Dermis microvascular lymphatic vessel endothelial cell (primary cell): ENCODE measurements at regions not wholly inside any gene's neighbourhood (a gene's known extent, or its start where the extent isn't known, plus 50 kb on each side); places are given as distances from the start of the nearest gene placed in this dataset.
"Not testable (repeated sequence)": the region's sequence is repeated elsewhere in the genome, so short reads cannot be mapped to it uniquely, and the experiment has no call there.

Source experiments
- DNase-seq, 2 donors: peaks; one replicate each; pipeline versions ENCODE4 v3.0.0 to v3.0.0-alpha.2; 2010; ENCODE audit warnings: low read depth in 2 of 2

- DNase-seq, result peak in 1 of 2 donors; percentile 0
Measured at GRCh38 chr14:19169561-19170362, 202.5 kb downstream of the POTEM start.

DNA sequence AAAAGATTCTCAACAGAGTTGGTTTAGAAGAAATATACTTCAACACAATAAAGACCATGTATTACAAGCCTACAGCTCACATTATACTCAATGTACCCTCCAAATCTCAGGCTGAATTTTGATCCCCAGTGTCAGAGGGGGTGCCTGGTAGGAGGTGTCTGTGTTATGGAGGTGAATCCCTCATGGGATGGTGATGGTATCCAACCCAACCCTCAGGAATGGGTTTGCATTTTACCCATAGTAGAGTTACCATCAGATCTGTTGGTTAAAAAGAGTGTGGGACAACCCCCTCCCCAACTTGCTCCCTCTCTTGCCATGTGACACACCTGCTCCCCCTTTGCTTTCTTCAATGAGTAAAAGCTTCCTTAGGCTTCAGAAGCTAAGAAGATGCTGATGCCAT is 205.5 kb downstream of the POTEM start:
- DNase-seq, result not testable (repeated sequence)

DNA sequence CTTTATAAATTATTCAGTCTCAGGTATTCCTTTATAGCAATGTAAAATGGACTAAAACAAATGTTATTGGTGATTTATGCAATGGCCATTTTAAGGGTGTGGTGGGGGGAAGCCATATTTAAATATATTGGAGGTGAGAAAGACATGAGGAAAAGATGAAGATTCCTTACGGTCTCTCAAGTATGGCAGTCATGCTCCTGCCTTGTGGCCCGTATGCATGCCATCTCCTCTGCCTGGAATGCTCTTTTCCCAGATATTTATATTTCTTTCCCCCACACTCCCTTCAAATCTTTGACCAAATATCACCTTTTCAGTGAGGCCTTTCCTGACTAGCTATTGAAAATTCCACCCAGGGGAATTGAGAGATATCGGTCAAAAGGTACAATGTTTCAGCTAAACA is 206.0 kb downstream of the POTEM start:
- not testable (repeated sequence) for DNase-seq

DNA sequence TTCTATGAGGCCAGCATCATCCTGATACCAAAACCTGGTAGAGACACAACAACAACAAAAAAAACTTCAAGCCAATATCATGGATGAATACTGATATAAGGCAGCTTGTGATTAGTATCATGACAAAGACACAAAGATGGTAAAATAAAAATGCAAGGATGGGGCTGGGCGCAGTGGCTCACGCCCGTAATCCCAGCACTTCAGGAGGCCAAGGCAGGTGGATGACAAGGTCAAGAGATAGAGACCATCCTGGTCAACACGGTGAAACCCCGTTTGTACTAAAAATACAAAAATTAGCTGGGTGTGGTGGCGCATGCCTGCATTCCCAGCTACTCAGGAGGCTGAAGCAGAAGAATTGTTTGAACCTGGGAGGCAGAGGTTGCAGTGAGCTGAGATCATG is 210.2 kb downstream of the POTEM start:
- DNase-seq, result not testable (repeated sequence)

DNA sequence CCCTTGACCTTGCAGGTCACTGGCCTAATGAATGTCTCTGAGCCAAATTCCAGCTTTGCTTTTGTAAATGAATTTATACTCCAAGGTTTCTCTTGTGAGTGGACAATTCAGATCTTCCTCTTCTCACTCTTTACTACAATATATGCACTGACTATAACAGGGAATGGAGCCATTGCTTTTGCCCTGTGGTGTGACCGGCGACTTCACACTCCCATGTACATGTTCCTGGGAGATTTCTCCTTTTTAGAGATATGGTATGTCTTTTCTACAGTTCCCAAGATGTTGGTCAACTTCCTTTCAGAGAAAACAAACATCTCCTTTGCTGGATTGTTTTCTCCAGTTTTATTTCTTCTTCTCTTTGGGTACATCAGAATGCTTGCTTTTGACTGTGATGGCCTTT is 213.1 kb downstream of the POTEM start:
- DNase-seq, result not testable (repeated sequence)

DNA sequence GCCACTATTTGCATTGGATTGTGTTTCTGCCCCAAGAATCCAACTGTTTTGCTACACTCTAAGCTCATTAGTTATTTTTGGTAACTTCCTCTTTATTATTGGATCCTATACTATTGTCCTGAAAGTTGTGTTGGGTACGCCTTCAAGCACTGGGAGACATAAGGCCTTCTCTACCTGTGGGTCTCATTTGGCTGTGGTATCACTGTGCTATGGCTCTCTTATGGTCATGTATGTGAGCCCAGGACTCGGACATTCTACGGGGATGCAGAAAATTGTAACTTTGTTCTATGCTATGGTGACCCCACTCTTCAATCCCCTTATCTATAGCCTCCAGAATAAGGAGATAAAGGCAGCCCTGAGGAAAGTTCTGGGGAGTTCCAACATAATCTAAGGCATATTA is 213.6 kb downstream of the POTEM start:
- DNase-seq, result not testable (repeated sequence)

- not testable (repeated sequence) for DNase-seq
Measured at GRCh38 chr14:19195146-19195545, 227.9 kb downstream of the POTEM start.

DNA sequence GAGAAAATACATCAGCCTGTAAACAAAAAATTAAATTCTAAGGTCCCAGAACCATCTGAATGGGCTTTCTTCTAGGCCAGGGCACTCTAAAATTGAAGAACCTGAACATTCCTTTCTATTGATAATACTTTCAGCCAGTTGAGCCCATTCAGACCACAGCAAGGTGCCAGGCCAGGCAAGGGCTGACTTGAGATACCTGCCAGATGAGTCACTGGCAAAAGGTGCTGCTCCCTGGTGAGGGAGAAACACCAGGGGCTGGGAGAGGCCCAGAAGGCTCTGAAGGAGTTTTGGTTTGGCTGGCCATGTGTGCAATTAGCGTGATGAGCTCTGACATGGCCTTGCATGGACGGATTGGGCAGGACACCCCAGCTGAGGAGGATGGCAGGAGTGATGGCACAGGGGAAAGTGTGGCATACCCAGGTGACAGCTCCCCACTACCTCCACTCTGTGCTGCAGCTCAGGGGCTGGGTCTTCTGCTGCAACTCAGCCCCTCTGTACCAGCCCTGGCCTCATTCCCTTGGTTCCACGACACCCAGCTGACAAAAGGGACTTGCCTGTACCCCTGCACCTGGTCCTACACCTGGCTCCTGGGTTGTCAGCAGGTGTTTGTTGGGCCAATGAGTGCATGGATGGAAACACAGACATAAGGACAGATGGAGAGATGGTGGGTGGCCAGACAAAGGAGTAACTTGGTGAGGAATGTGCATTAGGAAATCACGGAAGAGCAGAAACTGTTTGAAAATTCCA is 230.4 kb downstream of the POTEM start:
- DNase-seq, result not testable (repeated sequence)

DNA sequence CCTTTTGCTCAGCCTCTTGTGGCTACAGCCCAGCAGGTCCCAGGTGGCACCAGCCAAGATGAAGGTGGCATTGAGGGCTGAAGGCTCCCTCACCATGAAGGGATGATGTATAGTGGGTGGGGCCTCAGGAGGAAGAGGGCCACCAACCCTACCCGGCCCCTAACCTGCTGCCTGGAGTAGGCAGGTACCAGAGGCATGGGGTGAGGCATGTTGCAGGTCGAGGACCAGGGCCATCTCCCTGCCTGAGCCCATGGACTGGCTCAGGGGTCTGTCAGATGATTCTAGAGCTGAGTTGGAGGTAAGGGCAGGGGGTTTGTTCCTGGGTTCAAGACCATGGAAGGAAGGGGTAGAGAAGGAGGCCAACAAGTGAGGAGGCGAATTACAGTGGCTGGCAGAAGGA is 231.1 kb downstream of the POTEM start:
- DNase-seq, result not testable (repeated sequence)

- DNase-seq, result not testable (repeated sequence)
Measured at GRCh38 chr14:19201394-19202052, 232.6 kb downstream of the POTEG start.

GRCh38 chr14:19202053-19202442 is 232.1 kb downstream of the POTEG start:
- not testable (repeated sequence) for DNase-seq

DNA sequence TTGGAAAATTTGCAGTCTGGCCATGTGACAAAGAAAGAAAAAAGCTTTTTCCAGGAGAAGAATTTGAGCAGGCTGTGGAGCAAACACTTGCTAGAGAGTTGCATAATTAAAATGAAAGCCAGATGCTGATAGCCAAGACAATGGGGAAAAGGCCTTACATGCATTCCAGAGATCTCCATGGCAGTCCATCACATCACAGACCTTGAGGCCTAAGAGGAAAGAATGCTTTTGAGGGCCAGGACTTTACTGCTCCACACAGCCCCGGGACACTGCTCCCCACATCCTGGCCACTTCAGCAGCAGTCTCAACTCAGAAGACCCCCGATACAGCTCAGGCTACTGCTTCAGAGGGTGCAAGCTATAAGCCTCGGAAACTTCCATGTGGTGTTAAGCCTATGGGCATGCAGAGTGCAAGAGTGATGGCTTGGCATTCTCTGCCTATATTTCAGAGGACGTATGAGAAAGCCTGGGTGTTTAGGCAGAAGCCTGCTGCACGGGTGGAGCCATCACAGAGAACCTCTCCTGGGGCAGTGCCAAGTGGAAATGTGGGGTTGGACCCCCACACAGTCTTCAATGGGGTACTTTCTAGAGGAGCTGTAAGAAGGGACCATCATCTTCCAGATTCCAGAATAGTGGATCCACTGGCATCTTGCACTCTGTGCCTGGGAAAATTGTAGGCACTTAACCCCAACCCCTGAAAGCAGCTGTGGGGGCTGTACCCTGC is 230.7 kb downstream of the POTEG start:
- not testable (repeated sequence) for DNase-seq

DNA sequence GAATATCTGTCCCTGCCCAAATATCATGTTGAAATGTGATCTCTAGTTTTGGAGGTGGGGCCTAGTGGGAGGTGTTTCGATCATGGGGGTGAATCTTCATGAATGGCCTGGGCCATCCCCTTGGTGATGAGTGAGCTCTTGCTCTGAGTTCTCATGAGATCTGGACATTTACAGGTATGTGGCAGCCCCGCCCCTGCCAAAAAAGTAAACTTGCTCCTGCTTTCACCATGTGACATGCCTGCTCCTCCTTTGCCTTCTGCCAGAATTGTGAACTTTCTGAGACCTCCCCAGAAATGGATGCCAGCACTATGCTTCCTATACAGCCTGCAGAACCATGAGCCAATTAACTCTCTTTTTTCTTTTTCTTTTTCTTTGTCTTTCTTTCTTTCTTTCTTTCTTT is 229.3 kb downstream of the POTEG start:
- not testable (repeated sequence) for DNase-seq

DNA sequence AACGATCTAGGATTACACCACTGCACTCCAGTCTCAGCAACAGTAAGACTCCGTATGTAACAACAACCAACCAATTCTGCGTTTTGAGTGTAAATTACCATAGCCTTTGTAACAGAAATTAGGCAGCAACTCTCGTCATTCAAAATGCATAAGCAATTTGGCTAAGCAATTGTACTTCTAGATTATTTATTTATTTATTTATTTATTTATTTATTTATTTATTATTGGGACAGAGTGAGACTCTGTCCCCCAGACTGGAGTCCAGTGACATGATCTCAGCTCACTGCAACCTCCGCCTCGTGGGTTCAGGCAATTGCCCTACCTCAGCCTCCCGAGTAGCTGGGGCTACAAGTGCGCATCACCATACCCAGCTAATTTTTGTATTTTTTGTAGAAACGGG is 217.7 kb downstream of the POTEG start:
- not testable (repeated sequence) for DNase-seq

DNA sequence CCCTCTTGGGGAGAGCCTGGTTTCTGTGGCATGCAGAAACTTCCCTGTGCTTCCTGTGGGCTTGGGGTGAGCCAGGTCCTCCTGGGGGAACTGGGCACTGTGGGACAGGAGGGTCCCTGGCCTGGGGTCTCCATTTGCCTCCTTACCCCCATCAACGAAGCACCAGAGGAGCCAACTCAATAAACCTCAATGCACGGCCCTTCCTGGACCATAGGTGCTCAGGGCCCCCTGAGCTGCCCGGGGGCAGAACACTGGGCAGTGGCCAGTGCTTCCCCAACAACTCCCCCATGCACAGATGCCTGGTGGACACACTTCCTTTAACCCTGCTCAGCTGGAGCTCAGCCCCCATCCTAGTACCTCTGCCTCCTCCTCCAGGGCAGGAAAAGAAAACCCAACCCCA is 214.7 kb downstream of the POTEG start:
- not testable (repeated sequence) for DNase-seq

DNA sequence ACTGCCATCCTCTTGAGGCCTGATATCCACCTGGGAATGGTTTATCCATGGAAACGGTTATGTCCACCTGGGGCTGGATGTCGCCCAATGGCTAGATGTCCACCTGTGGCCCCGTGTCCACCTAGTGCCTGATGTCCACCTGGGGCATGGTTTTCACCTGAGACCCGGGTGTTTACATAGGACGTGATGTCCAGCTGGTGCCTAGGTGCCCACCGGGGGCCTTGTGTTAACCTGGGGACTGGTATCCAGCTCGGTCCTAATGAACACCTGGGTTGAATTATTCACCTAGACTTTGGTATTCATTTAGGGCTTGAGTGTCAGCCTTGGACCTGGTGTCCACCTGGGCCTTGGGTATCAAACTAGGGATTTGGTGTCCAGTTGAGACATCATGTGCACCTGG is 202.7 kb downstream of the POTEG start:
- not testable (repeated sequence) for DNase-seq

DNA sequence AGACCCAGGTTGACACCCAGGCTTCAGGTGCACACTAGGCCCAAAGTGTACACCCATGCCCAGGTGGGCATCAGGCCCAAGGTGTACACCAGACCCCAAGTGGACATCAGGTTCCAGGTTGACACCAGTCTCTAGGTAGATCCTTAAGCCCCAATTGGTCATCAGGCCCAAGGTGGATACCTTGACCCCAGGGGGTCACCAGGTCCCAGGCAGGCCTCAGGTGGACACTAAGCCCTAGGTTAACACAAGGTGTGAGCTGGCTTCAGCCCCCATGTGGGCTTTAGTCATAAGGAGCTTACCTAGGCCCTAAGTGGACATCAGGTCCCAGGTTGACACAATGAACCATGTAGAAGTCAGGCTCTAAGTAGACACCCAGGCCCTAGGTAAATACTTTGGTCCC is 200.1 kb downstream of the POTEG start:
- not testable (repeated sequence) for DNase-seq

DNA sequence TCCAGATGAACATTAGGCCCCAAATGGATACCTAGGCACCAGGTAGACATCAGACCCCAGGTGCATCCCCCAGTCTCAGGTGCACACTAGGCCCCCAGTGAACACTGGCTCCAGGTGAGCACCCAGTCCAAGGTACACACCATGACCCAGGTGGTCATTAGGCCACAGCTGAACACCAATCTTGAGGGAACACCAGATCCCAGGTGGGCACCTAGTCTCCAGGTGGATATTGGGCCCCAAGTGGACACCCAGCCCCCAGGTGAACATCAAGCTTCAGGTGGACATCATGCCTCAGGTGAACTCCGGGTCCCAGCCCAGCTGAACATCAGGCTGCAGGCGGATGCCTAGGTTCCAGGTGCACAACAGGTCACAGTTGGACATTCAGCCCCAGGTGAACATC is 196.5 kb downstream of the POTEG start:
- DNase-seq, result not testable (repeated sequence)

DNA sequence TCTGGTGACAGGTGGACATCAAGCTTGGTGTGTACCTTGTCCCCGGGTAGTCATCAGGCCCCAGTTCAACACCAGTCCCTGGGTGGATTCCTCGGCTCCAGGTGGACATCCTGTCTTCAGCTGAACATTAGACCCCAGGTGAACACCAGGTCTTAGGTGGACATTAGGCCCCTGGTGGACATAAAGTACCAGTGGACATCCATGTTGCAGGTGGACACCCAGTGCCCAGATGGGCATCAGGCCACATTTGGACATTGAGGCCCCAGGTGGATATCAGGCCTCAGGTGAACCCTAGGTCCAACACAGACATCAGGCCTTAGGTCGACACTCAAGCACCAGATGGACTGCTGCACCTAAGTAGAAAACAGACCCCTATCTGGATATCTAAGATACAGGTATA is 195.6 kb downstream of the POTEG start:
- DNase-seq, result not testable (repeated sequence)

DNA sequence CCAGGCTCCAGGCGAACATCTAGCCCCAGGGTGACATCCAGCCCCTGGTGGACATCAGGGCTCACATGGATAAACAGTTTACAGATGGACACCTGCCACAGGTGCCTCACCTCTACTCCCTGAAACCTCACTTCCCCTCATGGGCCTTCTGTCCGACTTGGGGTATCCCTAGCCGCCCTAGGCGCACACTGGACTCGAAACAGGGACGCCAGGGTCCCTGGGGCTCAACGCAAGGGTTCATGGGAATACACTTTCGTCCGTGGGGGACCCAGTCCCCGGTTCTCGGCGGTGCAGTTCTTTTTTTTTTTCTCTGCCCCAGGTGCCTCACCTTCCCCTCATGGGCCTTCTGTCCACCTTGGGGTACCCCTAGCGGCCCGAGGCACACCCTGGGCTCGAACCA is 194.2 kb downstream of the POTEG start:
- not testable (repeated sequence) for DNase-seq

DNA sequence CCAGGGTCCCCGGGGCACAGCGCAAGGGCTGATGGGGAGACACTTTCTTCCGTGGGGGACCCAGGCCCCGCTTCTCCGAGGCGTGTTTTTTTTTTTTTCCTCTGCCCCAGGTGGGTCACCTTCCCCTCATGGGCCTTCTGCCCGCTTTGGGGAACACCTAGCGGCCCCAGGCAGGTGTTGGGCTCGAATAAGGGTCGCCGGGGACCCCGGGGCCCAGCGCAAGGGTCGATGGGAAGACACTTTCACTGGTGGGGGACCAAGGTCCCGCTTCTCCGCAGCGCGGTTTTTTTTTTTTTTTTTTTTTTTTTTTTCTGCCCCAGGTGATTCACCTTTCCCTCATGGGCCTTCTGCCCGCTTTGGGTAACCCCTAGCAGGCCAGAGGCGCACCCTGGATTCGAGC is 193.8 kb downstream of the POTEG start:
- DNase-seq, result not testable (repeated sequence)
